Neural progenitor cell (in vitro differentiated cells): ENCODE measurements at regions not wholly inside any gene's neighbourhood (a gene's known extent, or its start where the extent isn't known, plus 50 kb on each side); places are given as distances from the start of the nearest gene placed in this dataset.
A peak's percentile ranks its signal among the peaks of the same experiment; 100 is the strongest.

ENCODE experiments used
- DNase-seq: peaks from one replicate; pipeline ENCODE4 v3.0.0-alpha.2; 2016; ENCODE audit warnings: low spot score
- H2AFZ ChIP-seq: fragments of 200-600 bp; sonication (generic); replicated peaks from 2 replicates; pipeline ENCODE4 v1.6.1; 2016; ENCODE audit warnings: antibody characterized with exemption
- H3F3A ChIP-seq: fragments of 200-600 bp; sonication (generic); 2 replicates; pipeline ENCODE4 v1.6.1; 2016; ENCODE audit warnings: antibody characterized with exemption, low read depth
- H3K27ac ChIP-seq: fragments of 200-600 bp; sonication (generic); 2 replicates; pipeline ENCODE4 v1.5.1; 2016; ENCODE audit warnings: mild to moderate bottlenecking
- H3K27me3 ChIP-seq: fragments of 200-600 bp; sonication (generic); 2 replicates; pipeline ENCODE4 v1.6.1; 2016; ENCODE audit warnings: mild to moderate bottlenecking, moderate library complexity
- H3K36me3 ChIP-seq: fragments of 200-600 bp; sonication (generic); 2 replicates; pipeline ENCODE4 v1.5.1; 2016
- H3K4me1 ChIP-seq: fragments of 200-600 bp; sonication (generic); 2 replicates; pipeline ENCODE4 v1.6.1; 2016; ENCODE audit warnings: mixed run types
- H3K4me2 ChIP-seq: fragments of 200-600 bp; sonication (generic); 2 replicates; pipeline ENCODE4 v1.6.1; 2016
- H3K4me3 ChIP-seq: fragments of 200-600 bp; sonication (generic); 2 replicates; pipeline ENCODE4 v1.5.1; 2016
- H3K79me2 ChIP-seq: fragments of 200-600 bp; sonication (generic); 2 replicates; pipeline ENCODE4 v1.6.1; 2016; ENCODE audit warnings: low read depth
- H3K9ac ChIP-seq: fragments of 200-600 bp; sonication (generic); 2 replicates; pipeline ENCODE4 v1.6.1; 2016
- H3K9me3 ChIP-seq: fragments of 200-600 bp; sonication (generic); 2 replicates; pipeline ENCODE4 v1.5.1; 2016; ENCODE audit warnings: low read depth
- H4K20me1 ChIP-seq: fragments of 200-600 bp; sonication (generic); 2 replicates; pipeline ENCODE4 v1.6.1; 2016; ENCODE audit warnings: low read depth
- H3K27ac Mint-ChIP-seq: 3 replicates; pipeline ENCODE4 v1.8.0; 2021; ENCODE audit warnings: mixed read lengths
- H3K27me3 Mint-ChIP-seq: 2 replicates; pipeline ENCODE4 v1.8.0; 2022; ENCODE audit warnings: low read depth, mild to moderate bottlenecking, inconsistent platforms, moderate library complexity, mixed read lengths; ENCODE audit not compliant: insufficient read depth
- H3K36me3 Mint-ChIP-seq: 3 replicates; pipeline ENCODE4 v1.8.0; 2021; ENCODE audit warnings: mixed read lengths
- H3K4me1 Mint-ChIP-seq: 3 replicates; pipeline ENCODE4 v1.8.0; 2021; ENCODE audit warnings: mixed read lengths
- H3K4me3 Mint-ChIP-seq: 3 replicates; pipeline ENCODE4 v1.8.0; 2021; ENCODE audit warnings: mild to moderate bottlenecking, moderate library complexity, mixed read lengths
- H3K9me3 Mint-ChIP-seq: 3 replicates; pipeline ENCODE4 v1.8.0; 2020; ENCODE audit warnings: mixed read lengths
- CTCF ChIP-seq: fragments of 200-600 bp; sonication (generic); IDR thresholded peaks from 2 replicates; pipeline ENCODE4 v1.5.1; 2017; ENCODE audit warnings: antibody characterized with exemption, mild to moderate bottlenecking
- EZH2 ChIP-seq: fragments of 200-600 bp; sonication (generic); IDR thresholded peaks from 2 replicates; pipeline ENCODE4 v1.6.1; 2017; ENCODE audit warnings: antibody characterized with exemption, mild to moderate bottlenecking, moderate library complexity
- EZH2phosphoT487 ChIP-seq: fragments of 200-600 bp; sonication (generic); IDR thresholded peaks from 2 replicates; pipeline ENCODE4 v1.6.1; 2017; ENCODE audit warnings: antibody characterized with exemption

DNA sequence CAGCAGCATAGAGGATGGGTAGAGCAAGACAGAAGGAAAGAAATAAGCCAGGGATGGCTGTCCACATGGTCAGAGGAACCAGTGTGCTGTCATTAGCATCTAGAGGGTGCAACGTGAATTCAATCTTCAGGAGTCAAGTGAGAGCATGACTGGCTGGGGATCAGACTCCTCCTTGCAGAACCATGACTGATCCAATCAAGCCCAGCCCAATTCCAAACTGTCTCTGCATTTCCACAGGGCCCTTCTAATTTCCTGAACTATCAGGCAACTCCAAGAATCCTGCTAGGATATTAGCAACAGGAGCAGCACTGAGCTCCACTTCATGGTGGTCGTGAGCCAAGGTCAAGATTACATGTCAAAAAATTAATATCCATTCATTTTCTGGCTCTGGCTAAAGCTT is 166.8 kb upstream of the CAMK1G start:
- H2AFZ ChIP-seq: no peak overlapping the region
- no peak overlapping the region for H3K4me2 ChIP-seq
- H3K4me1 Mint-ChIP-seq: peaks cover 30% of the 10 kb centered on the region
- no peak overlapping the region for H3K27ac ChIP-seq
- H3K36me3 ChIP-seq: no peaks in the 10 kb centered on the region
- H3K4me1 ChIP-seq: peaks cover 39% of the 10 kb centered on the region
- DNase-seq: no peak
- H3K36me3 Mint-ChIP-seq: no peaks in the 10 kb centered on the region
- no peaks in the 10 kb centered on the region for H3K9me3 Mint-ChIP-seq
- no peaks in the 10 kb centered on the region for H4K20me1 ChIP-seq
- H3K9me3 ChIP-seq: no peaks in the 10 kb centered on the region
- H3K4me3 Mint-ChIP-seq: no peak overlapping the region
- no peaks in the 10 kb centered on the region for H3K79me2 ChIP-seq
- no peak overlapping the region for H3K27ac Mint-ChIP-seq
- H3K27me3 Mint-ChIP-seq: peaks cover 6% of the 10 kb centered on the region
- no peak overlapping the region for H3K9ac ChIP-seq
- H3K27me3 ChIP-seq: no peaks in the 10 kb centered on the region
- H3K4me3 ChIP-seq: no peak overlapping the region
- no peaks in the 10 kb centered on the region for H3F3A ChIP-seq
- TF ChIP-seq EZH2: no peak
- no peak for TF ChIP-seq EZH2phosphoT487
- TF ChIP-seq CTCF: no peak

DNA sequence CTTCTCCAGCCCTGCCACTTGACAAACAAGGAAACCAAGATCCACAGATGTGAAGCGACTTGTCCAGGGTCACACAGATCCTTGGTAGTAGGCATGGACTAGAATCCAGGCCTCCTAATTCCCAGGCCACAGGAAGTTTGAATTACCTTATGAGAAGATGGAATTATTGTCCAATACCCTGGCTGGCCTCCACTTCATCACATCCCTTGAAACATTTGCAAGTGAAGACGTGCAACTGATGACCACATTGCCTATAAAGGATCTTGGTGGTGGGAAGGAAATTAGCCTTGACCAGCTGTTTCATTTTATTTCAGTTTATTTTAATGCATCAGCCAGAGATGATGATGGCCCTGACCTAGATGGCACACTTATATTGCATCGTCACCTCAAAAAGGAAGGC is 165.8 kb upstream of the CAMK1G start:
- no peaks in the 10 kb centered on the region for H3K79me2 ChIP-seq
- TF ChIP-seq EZH2phosphoT487: no peak
- TF ChIP-seq EZH2: no peak
- no peak for TF ChIP-seq CTCF
- Mint-ChIP-seq H3K4me1 (peaks cover 40% of the 10 kb centered on the region), H3K27me3 (peaks cover 9% of the 10 kb centered on the region), H3K36me3 (no peaks in the 10 kb centered on the region), H3K4me3 (no peak overlapping the region), H3K27ac (no peak overlapping the region), H3K9me3 (no peaks in the 10 kb centered on the region)
- H3K36me3 ChIP-seq: no peaks in the 10 kb centered on the region
- H3K4me2 ChIP-seq: no peak overlapping the region
- H3K9me3 ChIP-seq: no peaks in the 10 kb centered on the region
- DNase-seq: no peak
- peaks cover 43% of the 10 kb centered on the region for H3K4me1 ChIP-seq
- H4K20me1 ChIP-seq: no peaks in the 10 kb centered on the region
- H3K9ac ChIP-seq: no peak overlapping the region
- no peak overlapping the region for H3K27ac ChIP-seq
- no peak overlapping the region for H3K4me3 ChIP-seq
- H2AFZ ChIP-seq: no peak overlapping the region
- H3F3A ChIP-seq: no peaks in the 10 kb centered on the region
- H3K27me3 ChIP-seq: no peaks in the 10 kb centered on the region

DNA sequence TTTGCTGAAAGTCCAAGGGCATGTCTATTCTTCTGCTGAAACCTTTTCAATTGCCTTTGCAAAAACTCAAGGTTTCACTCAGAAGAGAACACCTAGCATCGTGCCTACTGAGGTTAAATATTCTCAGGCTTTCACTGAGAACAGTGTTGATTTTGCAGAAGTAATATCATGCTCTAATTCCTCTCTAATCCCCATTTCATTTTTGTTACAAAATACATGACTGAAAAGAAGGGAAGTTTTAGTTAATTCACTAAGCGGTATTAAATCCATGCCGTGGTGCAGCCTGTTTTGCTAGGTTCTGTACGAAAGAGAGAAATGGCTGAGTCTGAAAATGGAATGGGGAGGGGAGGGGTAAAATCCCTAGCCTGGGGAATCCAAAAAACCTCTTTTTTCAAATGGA is 163.2 kb upstream of the CAMK1G start:
- Histone ChIP-seq H4K20me1 (no peaks in the 10 kb centered on the region), H2AFZ (no peak overlapping the region), H3K36me3 (no peaks in the 10 kb centered on the region), H3K4me3 (no peak overlapping the region), H3K27ac (no peak overlapping the region), H3K79me2 (no peaks in the 10 kb centered on the region), H3K4me1 (peaks cover 50% of the 10 kb centered on the region), H3K9ac (no peak overlapping the region), H3K4me2 (no peak overlapping the region), H3K9me3 (no peaks in the 10 kb centered on the region), H3F3A (no peaks in the 10 kb centered on the region), H3K27me3 (no peaks in the 10 kb centered on the region)
- no peaks in the 10 kb centered on the region for H3K9me3 Mint-ChIP-seq
- H3K27me3 Mint-ChIP-seq: peaks cover 17% of the 10 kb centered on the region
- no peaks in the 10 kb centered on the region for H3K36me3 Mint-ChIP-seq
- TF ChIP-seq CTCF: no peak
- no peak for TF ChIP-seq EZH2phosphoT487
- no peak for TF ChIP-seq EZH2
- H3K4me3 Mint-ChIP-seq: no peak overlapping the region
- peaks cover 49% of the 10 kb centered on the region for H3K4me1 Mint-ChIP-seq
- DNase-seq: no peak
- no peak overlapping the region for H3K27ac Mint-ChIP-seq

- no peak for DNase-seq
- no peak overlapping the region for H3K27ac Mint-ChIP-seq
- H3K9ac ChIP-seq: no peak overlapping the region
- H3K27me3 ChIP-seq: no peaks in the 10 kb centered on the region
- H3K4me3 Mint-ChIP-seq: no peak overlapping the region
- no peaks in the 10 kb centered on the region for H3K79me2 ChIP-seq
- H3K27me3 Mint-ChIP-seq: peaks cover 22% of the 10 kb centered on the region
- H2AFZ ChIP-seq: no peak overlapping the region
- H3K9me3 ChIP-seq: no peaks in the 10 kb centered on the region
- H3F3A ChIP-seq: no peaks in the 10 kb centered on the region
- no peaks in the 10 kb centered on the region for H4K20me1 ChIP-seq
- H3K36me3 Mint-ChIP-seq: no peaks in the 10 kb centered on the region
- peaks cover 52% of the 10 kb centered on the region for H3K4me1 ChIP-seq
- H3K9me3 Mint-ChIP-seq: no peaks in the 10 kb centered on the region
- peak overlapping the region; percentile 28 for H3K4me2 ChIP-seq
- H3K4me1 Mint-ChIP-seq: peaks cover 48% of the 10 kb centered on the region
- H3K27ac ChIP-seq: no peak overlapping the region
- H3K4me3 ChIP-seq: no peak overlapping the region
- no peak for TF ChIP-seq CTCF
- TF ChIP-seq EZH2phosphoT487: no peak
- no peak for TF ChIP-seq EZH2
- no peaks in the 10 kb centered on the region for H3K36me3 ChIP-seq
Observed at GRCh38 chr1:209421186-209421585, 162.3 kb upstream of the CAMK1G start.
